ENCODE measurements at regions not wholly inside any gene's neighbourhood (a gene's known extent, or its start where the extent isn't known, plus 50 kb on each side); places are given as distances from the start of the nearest gene placed in this dataset.

DNA sequence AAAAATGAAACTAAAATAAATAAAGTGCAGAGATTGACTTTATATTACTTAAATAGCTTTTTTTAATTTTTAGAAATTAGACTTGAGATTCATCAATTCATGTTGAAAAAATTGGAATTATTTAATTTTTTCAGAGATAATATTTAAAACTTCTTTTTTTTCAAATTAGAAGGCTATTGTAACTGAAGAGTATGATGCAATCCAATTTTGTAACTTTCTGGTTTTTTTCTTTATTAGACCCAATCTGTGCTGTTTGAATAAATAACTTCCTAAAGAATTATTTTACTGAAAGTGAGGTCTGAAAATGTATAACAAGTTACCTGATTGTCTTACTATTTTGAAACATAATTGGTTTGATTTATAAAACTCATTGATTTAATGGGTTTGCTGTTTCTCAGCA is 200.9 kb downstream of the MAD2L1 start:
- Histone ChIP-seq H3K9me3 (replicated peaks; ENCODE audit: control insufficient read depth, insufficient read depth, low read length) (no peaks in the 10 kb centered on the region), H3K4me1 (ENCODE audit: control insufficient read depth, extremely low read depth, insufficient read depth, low read length) (no peaks in the 10 kb centered on the region), H3K27me3 (ENCODE audit: control insufficient read depth in 2 of 2, insufficient read depth in 2 of 2, low read length in 2 of 2) (no peaks in the 10 kb centered on the region), H3K27ac (ENCODE audit: insufficient read depth, low read depth, low read length) (no peak overlapping the region), H3K79me2 (ENCODE audit: control insufficient read depth, insufficient read depth, low read length) (no peaks in the 10 kb centered on the region), H3K36me3 (ENCODE audit: control insufficient read depth in 2 of 2, extremely low read depth in 1 of 2, insufficient read depth in 2 of 2, low read length in 2 of 2) (no peaks in the 10 kb centered on the region), H3K4me3 (replicated peaks in 1 of 3; ENCODE audit: insufficient read depth in 1 of 3, low read depth in 1 of 3, low read length in 3 of 3) (no peak overlapping the region), H3K9me1 (replicated peaks; ENCODE audit: control insufficient read depth, extremely low read depth, insufficient read depth, low read length) (no peaks in the 10 kb centered on the region), H2AFZ (ENCODE audit: low read depth, low read length) (no peak overlapping the region), H3K4me2 (ENCODE audit: insufficient read depth, low read length) (no peak overlapping the region), H3K9ac (replicated peaks; ENCODE audit: extremely low read depth, insufficient read depth, low read length) (no peak overlapping the region), H4K20me1 (replicated peaks; ENCODE audit: control insufficient read depth, extremely low read depth, insufficient read depth, low read length) (no peaks in the 10 kb centered on the region)
- dilution Hi-C loops (cut with MboI; ENCODE audit: extremely low pct_ligation_motif_present, low sequenced_read_pairs) (no loop called here), intact Hi-C loops (cut with micrococcal nuclease) (no loop called here)
- no TSS peak for BruUV-seq (replicated peaks)
- FAIRE-seq (no peak), DNase-seq (ENCODE audit: low read depth, low spot score) (no peak)
- TF ChIP-seq JUN (IDR thresholded peaks at IDR 0.05; ENCODE audit: borderline replicate concordance, insufficient read depth, insufficient read length, low read depth) (no peak), MYC (IDR thresholded peaks at IDR 0.05; ENCODE audit: low read depth, low read length) (no peak), POLR2AphosphoS5 (IDR thresholded peaks at IDR 0.05; ENCODE audit: insufficient read depth, low read depth, low read length) (no peak), GATA2 (IDR thresholded peaks at IDR 0.05; ENCODE audit: insufficient read depth, insufficient read length, low read depth, low read length) (no peak), EZH2 (IDR thresholded peaks at IDR 0.05; ENCODE audit: borderline replicate concordance, low read depth, low read length, severe bottlenecking) (no peak)
- TF ChIP-seq, protein P1, sequence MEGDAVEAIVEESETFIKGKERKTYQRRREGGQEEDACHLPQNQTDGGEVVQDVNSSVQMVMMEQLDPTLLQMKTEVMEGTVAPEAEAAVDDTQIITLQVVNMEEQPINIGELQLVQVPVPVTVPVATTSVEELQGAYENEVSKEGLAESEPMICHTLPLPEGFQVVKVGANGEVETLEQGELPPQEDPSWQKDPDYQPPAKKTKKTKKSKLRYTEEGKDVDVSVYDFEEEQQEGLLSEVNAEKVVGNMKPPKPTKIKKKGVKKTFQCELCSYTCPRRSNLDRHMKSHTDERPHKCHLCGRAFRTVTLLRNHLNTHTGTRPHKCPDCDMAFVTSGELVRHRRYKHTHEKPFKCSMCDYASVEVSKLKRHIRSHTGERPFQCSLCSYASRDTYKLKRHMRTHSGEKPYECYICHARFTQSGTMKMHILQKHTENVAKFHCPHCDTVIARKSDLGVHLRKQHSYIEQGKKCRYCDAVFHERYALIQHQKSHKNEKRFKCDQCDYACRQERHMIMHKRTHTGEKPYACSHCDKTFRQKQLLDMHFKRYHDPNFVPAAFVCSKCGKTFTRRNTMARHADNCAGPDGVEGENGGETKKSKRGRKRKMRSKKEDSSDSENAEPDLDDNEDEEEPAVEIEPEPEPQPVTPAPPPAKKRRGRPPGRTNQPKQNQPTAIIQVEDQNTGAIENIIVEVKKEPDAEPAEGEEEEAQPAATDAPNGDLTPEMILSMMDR (IDR thresholded peaks at IDR 0.05; ENCODE audit: extremely low read depth in 1 of 2, insufficient read depth in 1 of 2, low read depth in 1 of 2, low read length in 2 of 2), result no peak
- CTCF ChIA-PET, result interaction anchor here (1.3 kb wide), 1 partner anchor 9 kb away, joined by 3 read pairs; no protein-coding TSS in a partner anchor
- POLR2A ChIA-PET, result no interaction called here

DNA sequence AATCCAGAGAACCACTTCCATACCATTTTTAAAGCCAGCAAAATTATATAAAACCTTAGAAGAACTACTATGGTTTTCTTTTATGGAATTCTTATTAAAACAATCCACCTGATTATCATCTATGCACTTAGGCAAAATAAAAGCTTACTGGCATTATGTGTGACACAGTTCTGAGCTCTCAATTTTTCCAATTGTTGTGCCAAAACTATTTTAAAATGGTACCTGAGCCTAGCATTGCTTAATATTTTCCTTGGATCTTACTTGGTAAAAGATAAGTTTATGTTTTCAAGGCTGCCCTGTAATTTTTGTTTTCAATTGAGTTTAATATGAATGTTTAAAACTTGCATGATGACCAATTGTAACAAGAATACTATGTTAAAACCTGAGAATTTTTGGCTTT is 201.3 kb downstream of the MAD2L1 start:
- H3K36me3 ChIP-seq (ENCODE audit: control insufficient read depth in 2 of 2, extremely low read depth in 1 of 2, insufficient read depth in 2 of 2, low read length in 2 of 2), result no peaks in the 10 kb centered on the region
- no peak overlapping the region for H2AFZ ChIP-seq (ENCODE audit: low read depth, low read length)
- POLR2A ChIA-PET, result no interaction called here
- H4K20me1 ChIP-seq (replicated peaks; ENCODE audit: control insufficient read depth, extremely low read depth, insufficient read depth, low read length), result no peaks in the 10 kb centered on the region
- H3K4me2 ChIP-seq (ENCODE audit: insufficient read depth, low read length), result no peak overlapping the region
- dilution Hi-C loops (cut with MboI; ENCODE audit: extremely low pct_ligation_motif_present, low sequenced_read_pairs) (no loop called here), intact Hi-C loops (cut with micrococcal nuclease) (no loop called here)
- no peaks in the 10 kb centered on the region for H3K27me3 ChIP-seq (ENCODE audit: control insufficient read depth in 2 of 2, insufficient read depth in 2 of 2, low read length in 2 of 2)
- H3K9me3 ChIP-seq (replicated peaks; ENCODE audit: control insufficient read depth, insufficient read depth, low read length), result no peaks in the 10 kb centered on the region
- H3K27ac ChIP-seq (ENCODE audit: insufficient read depth, low read depth, low read length), result no peak overlapping the region
- H3K4me1 ChIP-seq (ENCODE audit: control insufficient read depth, extremely low read depth, insufficient read depth, low read length), result no peaks in the 10 kb centered on the region
- no peaks in the 10 kb centered on the region for H3K79me2 ChIP-seq (ENCODE audit: control insufficient read depth, insufficient read depth, low read length)
- no peak overlapping the region for H3K4me3 ChIP-seq (replicated peaks in 1 of 3; ENCODE audit: insufficient read depth in 1 of 3, low read depth in 1 of 3, low read length in 3 of 3)
- no peaks in the 10 kb centered on the region for H3K9me1 ChIP-seq (replicated peaks; ENCODE audit: control insufficient read depth, extremely low read depth, insufficient read depth, low read length)
- FAIRE-seq (no peak), DNase-seq (ENCODE audit: low read depth, low spot score) (no peak)
- CTCF ChIA-PET, result interaction anchor here (1.3 kb wide), 1 partner anchor 9 kb away, joined by 3 read pairs; no protein-coding TSS in a partner anchor
- no peak for TF ChIP-seq GATA2 (IDR thresholded peaks at IDR 0.05; ENCODE audit: insufficient read depth, insufficient read length, low read depth, low read length)
- TF ChIP-seq FOS (IDR thresholded peaks at IDR 0.05; ENCODE audit: borderline replicate concordance, insufficient read depth, low read length), result no peak
- BruUV-seq (replicated peaks), result no TSS peak
- H3K9ac ChIP-seq (replicated peaks; ENCODE audit: extremely low read depth, insufficient read depth, low read length), result no peak overlapping the region
